NCI-H1105 (cell line): ENCODE measurements at regions not wholly inside any gene's neighbourhood (a gene's known extent, or its start where the extent isn't known, plus 50 kb on each side); places are given as distances from the start of the nearest gene placed in this dataset.
"Not testable (repeated sequence)": the region's sequence is repeated elsewhere in the genome, so short reads cannot be mapped to it uniquely, and the experiment has no call there.

Experiments used
- DNase-seq: peaks from one replicate; lab custom pipeline; 2025; lab: John Stamatoyannopoulos, UW

DNA sequence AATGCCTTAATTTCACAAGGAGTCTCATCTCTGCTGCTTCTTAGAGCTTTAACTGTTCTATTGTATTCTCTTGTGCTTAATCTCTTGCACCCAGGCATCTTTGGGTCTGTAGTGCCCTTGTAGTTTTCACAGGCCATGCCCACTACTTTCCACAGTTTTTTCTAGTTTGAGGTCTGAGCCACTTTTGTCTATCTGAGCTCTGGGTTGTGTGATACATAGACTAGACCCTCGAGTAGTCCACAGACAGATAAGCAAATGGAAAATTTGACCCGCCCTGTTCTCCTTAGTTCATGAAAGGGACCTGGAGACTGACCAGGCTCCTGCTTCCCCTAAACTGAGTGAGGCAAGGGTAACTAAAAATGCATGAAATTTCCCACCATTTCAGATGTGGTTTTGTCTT, 466.8 kb upstream of the ZEB2 start:
- no peak for DNase-seq

DNA sequence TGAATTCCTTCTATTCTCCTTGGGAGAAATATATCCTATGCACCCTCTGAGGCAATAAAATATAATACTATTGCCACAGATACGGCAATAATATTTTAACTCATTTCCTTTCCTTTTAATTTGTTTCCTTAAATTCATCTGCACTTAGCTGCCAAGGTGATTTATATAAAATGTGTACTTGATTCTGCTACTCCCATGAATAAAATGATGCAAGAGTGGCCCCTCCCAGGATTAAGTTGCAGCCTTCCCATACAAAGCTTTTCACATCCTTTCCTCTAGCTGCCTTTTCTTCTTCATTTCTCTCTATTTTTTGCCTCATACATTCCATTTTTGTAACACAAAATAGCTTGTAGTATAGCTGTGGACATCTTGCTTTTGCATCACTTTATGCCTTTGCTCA, 464.1 kb upstream of the ZEB2 start:
- DNase-seq, result no peak

DNA sequence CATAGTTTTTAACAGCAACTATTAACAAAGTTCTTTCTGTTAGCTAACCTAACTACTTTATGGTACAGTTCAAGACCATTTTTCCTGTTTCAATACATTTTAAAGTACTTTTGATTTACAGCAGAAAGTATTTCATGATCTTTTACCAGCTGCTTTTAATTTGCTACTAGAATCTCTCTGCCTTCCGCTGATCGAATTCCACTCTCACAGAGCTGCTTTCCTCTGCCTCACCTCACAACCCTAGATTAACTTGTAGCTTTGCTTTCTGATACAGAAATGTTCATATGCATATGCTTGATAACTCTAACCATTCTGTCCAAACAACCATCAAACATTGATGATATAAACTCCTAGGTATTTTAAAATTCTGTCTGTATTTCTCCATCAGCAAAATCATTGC, 463.2 kb upstream of the ZEB2 start:
- no peak for DNase-seq

DNA sequence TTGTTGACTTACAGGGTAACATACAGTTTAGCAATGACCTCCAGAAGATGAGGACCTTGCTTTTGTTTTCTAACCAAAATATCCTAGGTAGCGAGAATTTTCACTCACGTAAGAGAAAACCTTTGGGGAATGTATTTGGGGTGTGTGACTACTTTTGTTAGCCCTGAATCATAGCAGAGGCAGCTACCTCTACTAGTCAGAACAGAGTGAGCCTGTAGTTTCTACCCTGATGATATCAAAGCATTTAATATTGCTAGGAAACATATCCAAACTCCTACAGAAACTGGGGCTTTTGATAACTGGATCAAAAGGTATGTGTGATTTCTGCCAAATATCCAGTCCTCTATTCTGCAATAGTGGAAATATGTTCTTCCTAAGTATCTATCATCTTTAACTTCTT, 462.6 kb upstream of the ZEB2 start:
- no peak for DNase-seq

DNA sequence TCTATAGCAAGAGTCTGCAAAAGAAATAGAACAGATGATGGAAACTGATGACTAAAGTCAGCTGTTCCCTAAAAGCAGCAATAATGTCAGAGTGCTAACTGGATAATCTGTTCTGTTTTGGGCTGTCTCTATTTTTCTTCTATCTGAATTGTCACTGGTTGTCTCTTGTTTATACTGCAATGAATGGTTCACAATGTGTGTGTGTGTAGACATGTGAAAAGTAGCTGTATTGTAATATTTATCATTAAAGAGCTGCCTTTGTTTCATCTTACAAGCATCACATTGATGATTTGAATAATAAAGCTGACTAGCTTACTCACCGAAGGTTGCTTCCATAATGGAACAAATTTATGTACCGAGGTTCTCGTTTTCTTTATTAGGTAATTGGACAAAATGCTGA, 456.0 kb upstream of the ZEB2 start:
- no peak for DNase-seq

DNA sequence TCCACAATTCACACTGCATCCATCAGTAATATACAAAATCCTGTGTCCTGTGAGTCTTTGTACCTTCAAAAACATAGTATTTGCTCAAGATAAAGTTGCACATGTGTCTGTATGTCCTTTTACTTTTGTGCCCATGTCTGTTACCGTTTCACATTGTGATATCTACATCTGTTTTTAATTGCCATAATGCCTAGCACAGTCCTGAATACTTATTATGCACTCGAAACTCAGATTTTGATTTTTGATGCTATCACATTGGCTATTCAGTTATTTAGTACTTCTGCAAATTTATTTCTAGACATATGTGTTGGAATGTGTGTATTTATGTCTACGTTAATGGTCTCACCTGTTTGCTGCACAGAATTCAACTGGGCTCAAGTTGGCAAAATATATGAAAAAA, 452.8 kb upstream of the ZEB2 start:
- no peak for DNase-seq

DNA sequence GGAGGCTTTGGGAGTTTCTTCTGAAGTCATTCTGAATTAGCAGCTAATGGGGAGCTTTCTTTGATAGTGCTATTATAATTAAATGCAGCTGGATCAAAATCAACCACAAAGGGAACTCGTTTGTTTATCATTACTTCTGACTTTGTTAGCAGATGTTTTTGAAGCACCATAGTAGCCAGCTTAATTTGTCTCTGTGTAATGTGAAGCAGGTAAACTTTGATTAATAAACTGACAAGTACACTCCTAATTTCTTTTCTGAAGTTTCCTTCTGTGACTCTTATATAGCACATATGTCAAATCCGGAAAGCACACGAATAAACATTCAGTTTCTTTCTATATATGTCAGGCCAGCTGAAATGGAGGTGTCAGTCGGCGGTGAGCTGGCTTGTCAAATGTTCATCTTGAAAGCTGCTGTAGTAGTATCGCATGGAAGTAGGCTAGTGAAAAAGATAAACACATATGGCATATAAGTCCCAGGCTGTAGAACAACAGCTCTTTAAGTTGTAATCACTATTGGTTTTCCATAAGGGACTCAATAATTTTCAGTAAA, 451.9 kb upstream of the ZEB2 start:
- no peak for DNase-seq

DNA sequence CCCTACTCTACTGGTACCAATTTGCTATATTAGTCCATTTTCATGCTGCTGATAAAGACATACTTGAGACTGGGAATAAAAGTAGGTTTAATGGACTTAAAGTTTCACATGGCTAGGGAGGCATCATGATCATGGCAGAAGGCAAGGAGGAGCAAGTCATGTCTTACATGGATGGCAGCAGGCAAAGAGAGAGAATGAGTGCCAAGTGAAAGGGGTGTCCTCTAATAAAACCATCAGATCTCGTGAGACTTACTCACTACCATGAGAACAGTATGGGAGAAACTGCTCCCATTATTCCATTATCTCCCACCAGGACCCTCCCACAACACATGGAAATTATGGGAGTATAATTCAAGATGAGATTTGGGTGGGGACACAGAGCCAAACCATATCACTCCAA, 450.5 kb upstream of the ZEB2 start:
- DNase-seq, result not testable (repeated sequence)

DNA sequence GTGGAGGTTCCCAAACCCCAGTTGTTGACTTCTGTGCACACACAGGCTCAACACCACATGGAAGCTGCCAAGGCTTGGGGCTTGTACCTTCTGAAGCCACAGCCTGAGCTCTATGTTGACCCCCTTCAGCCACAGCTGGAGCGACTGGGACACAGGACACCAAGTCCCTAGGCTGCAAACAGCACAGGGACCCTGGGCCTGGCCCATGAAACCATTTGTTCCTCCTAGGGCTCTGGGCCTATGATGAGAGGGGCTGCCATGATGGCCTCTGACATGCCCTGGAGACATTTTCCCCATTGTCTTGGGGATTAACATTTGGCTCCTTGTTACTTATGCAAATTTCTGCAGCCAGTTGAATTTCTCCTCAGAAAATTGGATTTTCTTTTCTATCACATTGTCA, 449.6 kb upstream of the ZEB2 start:
- DNase-seq, result not testable (repeated sequence)

DNA sequence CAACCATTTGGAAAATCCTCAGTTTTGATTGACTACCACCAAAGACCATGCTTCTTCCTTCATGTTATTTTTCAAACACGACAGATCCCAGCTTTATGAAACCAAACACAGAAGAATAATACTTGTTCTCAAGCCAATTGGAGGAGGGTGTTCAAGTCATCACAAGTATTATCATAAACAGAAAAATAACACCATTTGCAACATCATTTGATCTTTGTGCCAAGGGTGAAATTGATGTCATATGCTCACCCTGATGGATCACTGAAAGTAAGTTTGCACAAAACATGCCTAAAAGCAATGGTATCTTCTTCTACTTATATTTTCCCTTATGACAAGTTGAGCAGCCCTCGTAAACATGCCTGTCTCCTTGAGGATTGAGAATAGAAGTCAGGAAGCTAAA, 448.0 kb upstream of the ZEB2 start:
- no peak for DNase-seq

DNA sequence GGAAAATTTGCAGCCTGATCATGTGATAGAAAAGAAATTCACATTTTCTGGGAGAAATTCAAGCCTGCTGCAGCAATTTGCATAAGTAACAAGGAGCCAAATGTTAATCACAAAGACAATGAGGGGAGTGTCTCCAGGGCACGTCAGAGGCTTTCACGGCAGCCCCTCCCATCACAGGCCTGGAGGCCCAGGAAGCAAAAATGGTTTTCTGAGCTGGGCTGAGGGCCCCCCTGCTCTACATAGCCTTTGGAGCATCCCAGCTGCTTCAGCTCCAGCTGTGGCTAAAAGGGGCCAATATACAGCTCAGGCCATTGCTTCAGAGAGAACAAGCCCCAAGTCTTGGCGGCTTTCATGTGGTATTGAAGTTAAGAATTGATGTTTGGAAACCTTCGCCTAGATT, 445.3 kb upstream of the ZEB2 start:
- DNase-seq, result no peak

DNA sequence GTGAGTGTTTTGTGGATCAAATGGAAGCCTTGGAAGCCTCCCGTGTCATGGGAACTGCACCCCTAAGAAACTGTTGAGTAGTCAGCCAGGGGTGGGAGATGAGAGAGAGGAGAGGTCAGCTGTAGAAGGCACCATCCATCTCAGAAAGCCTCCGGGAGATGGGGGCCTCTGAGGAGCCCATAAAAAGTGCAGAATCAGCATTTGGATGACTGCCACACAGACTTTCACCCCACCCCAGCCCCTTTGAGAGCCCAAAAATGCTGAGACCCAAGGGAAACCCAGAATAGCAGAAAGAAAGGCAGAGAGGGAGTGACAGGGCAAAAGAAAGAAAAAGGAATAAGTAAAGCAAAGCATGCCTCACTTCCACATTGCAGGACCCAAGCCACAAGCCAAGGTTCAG, 443.1 kb upstream of the ZEB2 start:
- no peak for DNase-seq

DNA sequence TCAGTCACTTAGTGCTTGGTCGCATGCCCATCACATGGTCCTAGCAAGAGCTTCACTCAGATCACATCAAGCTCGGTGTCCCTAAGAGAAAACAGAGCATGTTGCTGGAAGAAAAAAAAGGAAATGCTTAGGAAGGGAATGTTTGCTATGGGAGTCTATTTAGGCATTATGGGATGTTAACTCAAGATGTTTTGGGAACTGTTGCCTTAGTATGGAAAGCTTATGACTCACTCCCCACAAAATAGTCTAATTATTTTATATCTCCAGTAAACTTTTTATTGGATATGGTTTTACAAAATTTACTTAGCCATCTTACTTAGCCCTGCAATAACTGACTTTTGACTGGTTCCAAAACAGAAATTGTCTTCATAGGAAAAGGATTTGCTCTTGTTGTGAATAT, 439.5 kb upstream of the ZEB2 start:
- DNase-seq, result no peak

DNA sequence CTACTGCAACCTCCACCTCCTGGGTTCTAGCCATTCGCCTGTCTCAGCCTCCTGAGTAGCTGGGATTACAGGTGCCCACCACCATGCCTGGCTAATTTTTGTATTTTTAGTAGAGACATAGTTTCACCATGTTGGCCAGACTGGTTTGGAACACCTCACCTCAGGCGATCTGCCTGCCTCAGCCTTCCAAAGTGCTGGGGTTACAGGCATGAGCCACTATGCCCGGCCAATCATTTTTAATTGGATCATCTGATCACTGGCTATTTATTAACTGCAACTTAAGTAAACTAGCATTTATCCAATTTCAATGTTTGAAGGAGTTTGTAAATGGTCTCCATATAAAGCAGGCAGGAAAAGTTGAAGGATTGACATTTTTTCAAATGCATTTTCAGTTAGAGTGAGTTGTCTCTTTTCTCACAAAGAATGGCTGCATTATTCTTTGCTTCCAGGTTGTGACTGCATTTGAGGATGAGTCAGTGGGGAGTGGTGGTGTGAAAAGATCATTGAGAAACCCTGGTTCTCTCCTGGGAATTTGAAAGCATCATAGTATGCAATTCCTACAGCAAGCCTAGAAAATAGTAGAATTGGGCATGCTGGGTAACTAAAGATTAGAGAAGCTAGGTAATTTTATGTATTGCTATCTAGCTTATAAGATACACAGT, 431.1 kb upstream of the ZEB2 start:
- no peak for DNase-seq

DNA sequence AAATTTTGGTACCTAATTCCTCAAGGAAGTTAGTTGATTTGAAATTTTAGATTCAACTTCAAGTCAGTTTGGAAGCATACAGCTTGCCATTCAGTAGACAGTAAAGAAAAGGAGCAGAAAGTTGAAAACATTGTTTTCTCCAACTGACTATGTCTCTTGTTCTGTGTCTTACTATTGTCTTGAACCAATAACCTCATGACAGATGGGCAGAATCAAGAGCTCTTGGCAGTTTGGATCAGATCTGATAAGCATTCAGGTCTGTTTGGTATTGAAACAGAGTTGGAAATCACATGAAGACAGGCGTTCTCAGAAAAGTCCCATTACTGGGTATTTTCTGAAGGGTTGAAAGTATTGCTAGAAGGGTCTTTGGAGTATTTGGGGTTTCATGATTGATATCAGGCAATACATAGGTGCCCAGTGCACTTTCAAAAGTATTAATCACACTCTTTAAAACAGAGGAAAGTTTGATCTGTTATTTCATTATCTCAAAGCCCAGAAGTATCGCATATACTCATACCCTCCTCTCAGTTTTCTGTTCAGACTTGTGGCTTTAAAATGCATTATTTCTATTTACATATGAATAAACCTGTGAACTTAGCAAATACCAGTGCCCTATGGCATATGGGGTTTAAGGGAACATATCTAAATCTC, 428.4 kb upstream of the ZEB2 start:
- DNase-seq, result no peak

DNA sequence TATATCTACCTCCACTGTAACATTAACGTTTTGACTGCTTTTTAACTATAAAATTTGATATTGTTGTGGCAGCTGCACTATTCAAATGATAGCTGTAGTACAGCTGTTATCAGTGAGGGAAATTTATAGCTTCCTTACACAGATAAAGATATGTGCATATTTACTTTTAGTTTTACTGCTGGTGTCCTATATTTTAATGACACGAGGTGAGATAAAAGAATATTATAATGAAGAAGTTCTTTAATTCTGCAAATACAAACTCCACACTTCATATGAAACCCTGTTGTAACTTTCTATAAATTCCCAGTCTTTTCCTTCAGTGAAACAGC, 427.8 kb upstream of the ZEB2 start:
- no peak for DNase-seq

DNA sequence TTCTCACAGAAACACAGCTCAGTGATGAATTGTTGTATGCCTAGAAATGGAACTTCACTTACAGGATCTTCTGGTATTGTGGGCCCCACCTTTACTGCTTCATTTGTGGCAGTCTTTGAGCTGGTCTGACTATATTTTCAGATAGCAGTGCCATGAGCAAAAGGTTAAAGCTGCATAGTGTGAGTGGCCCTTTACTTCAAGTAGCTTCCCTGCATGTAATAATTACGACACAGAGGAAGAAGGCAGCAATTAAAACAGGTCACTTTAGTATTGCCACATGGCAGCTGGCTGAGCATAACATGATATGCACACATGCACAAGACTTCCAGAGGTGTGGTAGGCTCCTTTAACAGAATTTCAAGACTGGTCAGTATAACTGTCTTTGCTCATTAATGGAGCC, 426.3 kb upstream of the ZEB2 start:
- no peak for DNase-seq

DNA sequence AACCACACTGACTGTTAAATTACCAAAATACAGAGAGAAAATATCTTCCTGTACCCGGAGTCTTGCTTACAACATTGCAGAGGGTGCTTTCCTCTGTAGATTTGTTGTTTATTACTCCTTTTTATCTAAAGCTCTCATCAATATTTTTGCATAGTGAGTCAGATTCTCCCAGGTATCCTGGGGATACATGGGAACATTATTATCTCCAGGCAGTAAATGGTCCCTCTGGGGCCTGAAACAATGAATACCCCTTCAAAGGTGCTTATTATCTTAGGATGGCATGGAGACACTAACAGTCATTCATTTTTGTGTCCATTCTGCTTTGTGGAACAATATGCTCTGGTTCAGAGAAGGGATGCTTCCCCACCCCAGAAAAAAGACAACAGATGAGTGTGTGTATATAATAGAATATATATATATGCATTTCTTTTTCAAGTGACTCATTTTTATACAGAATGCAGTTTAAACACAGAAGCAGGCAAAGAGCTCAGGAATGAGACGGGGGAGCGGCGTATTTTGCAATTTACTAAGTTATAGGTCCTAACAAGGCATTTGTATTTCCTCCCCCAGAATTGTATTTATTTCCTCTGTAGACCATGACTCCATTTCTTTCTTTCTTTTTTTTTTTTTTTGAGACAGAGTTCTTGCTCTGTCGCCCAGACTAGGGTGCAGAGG, 424.8 kb upstream of the ZEB2 start:
- no peak for DNase-seq

DNA sequence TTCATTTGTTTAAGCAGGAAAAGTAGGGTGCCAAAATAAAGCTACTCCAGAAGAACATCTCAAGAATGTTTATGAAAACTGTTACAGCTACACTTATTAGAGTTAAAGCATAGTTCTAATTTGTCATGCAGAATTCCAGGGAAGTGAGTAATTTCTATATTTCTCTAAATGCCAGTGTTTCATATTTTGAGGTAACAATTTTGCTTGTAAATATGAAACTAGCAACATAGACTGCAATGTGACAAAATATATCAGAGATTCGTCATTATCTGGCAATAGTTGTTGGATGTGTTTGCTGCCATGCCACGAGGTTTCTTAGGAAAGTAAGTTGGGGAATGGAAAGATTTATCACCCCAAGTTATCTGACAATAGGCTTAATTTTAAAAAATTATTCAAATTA, 424.1 kb upstream of the ZEB2 start:
- no peak for DNase-seq

DNA sequence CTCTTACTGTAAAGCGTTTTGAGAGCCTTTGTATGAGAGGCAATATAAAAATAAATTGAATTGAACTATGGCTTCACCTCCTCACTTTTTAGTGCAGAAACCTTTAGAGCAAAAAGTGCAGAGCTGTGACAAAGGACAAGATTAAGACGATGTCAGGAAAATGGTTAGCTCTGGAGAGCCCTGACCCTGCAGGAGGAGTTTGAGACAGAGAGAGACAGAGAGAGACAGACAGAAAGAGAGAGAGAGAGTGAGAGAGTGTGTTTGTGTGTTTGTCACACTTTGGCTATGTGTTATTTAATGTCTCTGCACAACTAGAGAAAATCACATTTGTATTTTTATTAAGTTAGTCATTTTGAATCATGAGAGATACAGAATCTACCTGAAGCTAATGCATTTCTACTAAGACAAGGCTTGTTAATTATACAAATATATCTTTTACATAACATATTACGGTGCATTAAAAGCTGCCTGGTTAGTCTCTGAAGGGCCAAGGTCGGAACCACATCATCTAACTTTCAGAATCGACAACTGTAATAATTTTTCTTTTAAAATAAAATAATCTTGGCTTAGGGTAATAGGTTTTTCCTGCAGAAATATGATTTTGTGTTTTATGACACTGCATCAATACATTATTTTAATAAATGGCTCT, 423.5 kb upstream of the ZEB2 start:
- DNase-seq, result no peak

DNA sequence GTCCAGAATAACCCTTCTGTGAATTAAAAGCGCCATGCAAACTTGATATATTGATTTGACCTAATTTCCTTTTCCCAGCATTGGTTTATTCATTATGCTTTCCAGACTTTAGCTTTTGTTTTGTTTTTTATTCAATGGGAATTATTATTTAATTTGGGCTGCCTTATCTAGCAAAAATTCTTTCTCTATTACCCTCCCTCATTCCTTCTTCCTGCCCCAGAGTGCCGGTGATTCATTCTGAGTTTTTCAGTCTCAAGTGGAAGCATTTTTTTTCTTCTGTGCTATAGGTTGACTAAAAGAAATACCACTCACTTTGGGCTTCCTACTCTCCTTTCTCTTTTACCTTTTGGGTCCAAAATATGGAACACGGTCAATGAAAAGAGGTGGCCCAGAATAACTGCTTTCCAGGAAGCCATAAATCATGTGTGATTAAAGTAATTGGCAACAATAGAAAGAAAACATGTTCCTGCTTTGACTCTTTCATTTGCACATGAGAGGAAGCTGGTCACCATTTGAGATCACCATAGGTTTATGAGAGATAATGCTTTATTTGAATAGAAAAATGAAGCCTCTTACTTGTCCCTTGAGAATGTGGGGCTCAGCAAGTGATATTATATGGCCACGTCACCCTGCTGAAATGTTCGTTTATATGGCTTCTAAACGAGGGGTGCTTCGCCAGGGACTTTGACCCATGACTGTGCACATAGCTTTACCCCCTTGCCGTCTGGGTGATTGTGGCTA, 422.8 kb upstream of the ZEB2 start:
- no peak for DNase-seq

DNA sequence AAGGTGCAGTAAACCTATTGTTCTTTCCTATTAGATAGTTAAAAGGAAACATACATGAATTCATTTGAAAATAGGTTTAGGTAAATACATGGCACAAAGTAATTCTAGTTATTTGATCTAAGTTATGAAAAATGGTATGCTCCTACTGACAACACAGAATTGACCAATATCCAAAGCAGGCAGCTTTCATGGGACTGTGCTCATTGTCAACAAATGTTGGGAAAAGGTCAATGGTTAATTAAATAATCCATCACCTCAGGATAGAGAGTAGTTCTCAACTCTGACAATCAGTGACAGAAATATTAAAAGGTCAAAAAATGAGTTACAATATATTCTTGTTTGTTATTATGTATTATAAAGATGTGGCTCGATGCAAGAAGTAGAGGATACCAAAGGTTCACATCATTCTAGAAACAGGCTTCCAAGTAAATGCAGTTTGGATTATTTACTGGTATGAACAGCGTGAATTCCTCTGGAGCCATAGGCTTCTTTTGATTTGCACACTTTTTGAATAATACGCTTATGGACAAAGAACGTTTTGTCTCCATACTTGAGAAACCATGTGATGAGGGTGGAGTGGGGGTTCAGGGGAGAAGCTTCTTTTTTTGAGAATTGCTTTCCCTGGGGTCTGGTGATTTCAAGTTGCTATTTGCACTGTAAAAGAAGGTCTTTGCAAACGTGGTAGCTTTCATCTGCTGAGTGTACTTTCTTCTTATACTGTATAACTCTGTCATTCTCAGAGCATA, 422.0 kb upstream of the ZEB2 start:
- no peak for DNase-seq
